GM19397 (cell line): ENCODE measurements at regions not wholly inside any gene's neighbourhood (a gene's known extent, or its start where the extent isn't known, plus 50 kb on each side); places are given as distances from the start of the nearest gene placed in this dataset.

Experiments used
- ATAC-seq: cut with Tn5 transposase; IDR thresholded peaks from one replicate; pipeline ENCODE4 v1.9.1; 2021; ENCODE audit warnings: mild to moderate bottlenecking, moderate library complexity; ENCODE audit not compliant: unreplicated experiment

DNA sequence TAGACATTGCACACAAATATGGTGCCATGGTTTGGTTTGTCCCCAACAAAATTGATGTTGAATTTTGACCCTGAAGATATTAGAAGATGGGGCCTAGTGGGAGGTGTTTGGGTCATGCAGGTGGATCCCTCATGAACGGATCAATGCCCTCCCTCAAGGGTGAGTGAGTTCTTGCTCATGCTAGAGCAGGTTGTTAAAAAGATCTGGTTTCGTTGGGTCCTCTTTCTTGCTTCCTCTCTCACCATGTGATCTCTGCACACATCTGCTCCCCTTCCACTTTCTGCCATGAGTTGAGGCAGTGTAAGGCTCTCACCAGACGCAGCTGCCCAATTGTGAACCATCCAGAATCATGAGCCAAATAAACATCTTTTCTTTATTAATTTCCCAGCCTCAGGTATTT is 87.8 kb upstream of the MDFIC2 start:
- ATAC-seq: no peak

DNA sequence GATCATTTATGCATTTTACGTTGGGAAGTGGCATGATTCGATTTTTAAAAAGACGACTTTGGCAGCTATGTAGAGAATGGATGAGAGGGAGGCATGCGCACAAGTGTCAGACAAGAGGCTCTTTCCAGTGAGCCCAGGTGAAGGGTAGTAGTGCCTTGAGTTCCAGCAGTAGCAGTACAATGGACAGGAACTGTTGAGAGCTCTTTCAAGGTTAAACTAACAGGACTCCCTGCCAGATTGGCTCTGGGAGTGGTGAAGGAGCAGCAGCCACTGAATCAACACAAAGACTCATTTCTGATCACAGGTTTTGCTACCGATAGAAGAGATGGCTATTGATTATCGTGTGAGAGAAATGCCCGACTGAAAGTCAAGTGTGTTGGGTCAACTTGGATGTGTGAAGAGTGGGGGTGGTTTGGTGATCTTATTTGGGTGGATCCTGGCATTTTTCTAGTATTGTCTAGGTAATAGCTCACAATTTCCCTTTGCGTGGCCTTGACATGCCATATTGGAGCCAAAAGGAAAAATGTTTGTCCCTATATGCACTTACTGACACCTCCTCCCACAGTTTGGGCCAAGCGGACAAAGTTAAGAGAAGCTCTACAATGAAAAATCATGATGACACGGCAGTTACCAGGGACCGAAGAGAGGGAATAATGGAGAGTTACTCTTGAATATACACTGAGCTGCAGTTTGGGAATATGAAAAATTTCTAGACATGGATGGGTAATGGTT is 81.6 kb upstream of the MDFIC2 start:
- no peak for ATAC-seq

DNA sequence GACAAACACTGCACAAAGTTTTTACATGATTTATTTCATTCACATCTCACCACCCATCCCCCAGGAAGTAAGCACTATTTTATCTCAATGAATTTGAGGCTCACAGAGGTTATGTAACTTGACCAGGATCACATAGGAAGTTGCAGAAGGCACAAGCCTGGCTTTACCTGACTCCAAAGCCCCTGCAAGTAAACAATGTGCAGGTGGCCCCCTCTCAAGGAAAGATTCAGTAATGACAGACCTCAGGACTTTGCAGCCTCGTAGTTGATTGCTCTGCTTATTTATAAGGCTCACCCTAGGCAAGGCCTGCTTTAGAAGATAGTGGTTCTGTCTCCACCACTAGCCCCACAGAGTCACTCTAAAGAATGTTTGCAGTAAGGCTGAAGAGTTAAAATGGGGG is 79.8 kb upstream of the MDFIC2 start:
- no peak for ATAC-seq

DNA sequence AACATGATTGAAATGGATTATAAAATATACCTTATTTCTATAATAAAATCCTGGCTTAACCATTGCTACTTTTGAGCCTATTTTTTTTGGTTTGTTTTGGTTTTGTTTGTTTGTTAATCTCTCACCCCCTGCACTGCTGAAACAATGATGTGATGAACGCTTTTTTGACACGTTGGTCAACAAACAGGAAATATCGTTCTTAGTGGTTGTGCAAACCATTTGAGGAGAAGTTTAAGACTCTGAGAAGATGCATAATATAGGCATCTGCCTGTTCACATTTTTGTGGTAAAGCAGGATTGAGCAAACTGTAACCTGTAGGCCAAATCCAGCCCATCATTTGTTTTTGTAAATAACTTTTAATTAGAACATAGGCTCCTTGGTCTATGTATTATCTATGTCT is 75.5 kb upstream of the MDFIC2 start:
- ATAC-seq: no peak

DNA sequence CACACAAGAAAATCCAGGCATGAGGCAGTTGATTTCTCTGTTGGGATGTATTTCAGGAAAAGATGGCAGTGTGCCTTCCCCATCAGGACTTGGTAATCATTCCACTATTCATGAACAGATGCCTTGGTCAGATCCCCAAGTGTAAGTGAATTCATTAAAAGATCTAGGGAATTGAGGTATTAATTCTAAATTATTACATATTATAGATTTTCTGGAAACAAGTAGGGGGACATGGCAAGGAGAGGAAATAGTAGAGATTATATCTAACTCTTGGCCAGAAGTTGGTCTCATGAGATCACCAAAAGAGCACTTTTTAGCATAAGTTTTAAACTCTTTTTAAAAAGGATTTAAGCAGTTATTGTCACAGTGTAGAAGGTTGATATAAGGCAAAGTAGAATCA is 74.4 kb upstream of the MDFIC2 start:
- no peak for ATAC-seq

DNA sequence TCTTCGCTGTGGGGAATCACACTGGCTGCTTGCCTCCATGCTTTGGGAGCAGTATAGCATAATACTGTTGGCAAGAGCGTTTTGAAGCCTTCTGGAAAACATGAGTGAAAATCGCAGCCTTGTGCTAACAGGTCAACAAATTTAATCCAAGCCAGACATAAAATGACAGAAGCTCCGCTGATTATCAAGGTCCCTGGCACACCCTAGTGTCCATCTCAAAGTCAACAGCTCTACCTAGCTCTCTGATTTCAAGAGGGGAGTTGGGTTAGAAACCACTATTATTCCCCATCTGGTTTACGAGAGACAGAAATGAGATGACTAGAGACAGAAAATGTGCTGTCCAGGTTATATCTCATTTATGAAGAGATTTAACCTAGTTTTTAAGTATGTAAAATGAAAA is 73.6 kb upstream of the MDFIC2 start:
- no peak for ATAC-seq

DNA sequence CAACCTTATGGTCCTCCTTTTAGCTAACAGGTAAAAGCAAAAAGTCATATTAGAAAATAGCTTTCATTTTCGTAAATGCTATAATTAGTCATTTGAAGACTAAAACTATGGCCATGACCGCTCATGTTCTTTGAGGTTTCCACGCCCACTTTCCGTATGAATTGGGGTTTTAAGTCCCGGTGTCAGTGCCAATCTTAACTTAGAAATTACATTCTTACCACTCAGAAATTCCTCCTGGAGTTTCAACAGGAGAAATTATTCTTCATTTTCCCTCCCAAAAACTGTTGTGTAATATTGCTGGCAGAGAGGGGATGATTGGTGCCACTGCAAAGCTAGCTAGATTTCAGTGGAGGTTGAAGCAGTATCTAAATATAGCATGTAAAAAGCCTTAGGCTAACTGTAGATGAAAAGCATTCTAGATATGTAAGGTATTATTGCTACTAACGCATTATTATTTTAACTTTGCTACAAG is 71.0 kb upstream of the MDFIC2 start:
- peak; percentile 94 for ATAC-seq

DNA sequence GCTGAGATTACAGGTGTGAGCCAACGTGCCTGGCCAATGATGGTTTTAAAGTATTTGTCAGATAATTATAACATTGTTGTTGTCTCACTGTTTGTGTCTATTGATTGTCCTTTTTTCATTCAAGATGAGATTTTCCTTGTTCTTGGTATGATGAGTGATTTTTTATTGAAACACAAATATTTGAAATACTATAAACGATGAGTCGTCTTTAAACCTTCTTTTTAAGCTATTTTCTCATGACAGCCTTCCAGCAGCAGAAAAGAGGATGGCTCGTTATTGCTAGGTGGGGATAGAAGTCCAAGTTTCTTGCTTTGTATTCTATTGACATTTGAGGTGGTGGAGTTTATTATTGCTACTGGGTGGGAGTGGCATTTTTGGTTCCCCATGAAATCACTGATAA is 61.7 kb upstream of the MDFIC2 start:
- no peak for ATAC-seq
